ENCODE measurements at regions not wholly inside any gene's neighbourhood (a gene's known extent, or its start where the extent isn't known, plus 50 kb on each side); places are given as distances from the start of the nearest gene placed in this dataset.

DNA sequence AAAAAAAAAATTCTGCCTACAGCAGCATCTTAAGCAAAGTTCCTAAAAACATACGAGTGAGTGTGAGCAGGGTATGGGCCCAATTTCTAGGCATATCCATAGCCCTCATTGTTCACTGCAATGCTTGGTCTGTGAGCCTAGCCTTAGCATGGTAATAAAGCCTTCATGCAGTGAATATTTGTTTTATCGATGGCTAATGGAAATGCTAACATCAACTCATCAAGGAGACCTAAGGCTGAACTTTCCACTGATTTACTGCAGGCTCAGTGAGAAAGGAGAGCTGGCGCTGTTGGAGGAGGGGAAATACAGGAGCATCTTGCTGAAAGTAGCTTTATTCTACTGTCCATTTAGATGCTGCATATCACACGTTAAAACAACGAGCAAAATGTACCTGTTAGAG lies 139.6 kb upstream of the DTNBP1 start:
- CTCF ChIA-PET, result no interaction called here

DNA sequence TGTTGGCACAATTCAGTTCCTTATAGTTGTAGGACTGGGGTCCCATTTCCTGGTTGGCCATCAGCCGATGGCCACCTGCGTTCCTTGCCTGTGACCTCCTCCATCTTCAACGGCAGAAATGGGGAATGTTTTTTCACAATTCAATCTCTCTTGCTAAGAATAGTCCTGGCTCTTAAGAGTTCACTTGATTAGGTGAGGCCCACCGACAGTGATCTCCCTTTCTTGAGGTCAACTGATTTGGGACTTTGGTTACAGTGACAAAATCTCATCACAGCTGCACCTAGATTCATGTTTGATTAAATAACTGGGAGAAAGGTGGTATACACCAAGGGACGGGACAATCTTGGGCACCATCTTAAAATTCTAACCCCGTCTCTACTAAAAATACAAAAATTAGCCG lies 139.1 kb upstream of the DTNBP1 start:
- TF ChIP-seq, protein P1, sequence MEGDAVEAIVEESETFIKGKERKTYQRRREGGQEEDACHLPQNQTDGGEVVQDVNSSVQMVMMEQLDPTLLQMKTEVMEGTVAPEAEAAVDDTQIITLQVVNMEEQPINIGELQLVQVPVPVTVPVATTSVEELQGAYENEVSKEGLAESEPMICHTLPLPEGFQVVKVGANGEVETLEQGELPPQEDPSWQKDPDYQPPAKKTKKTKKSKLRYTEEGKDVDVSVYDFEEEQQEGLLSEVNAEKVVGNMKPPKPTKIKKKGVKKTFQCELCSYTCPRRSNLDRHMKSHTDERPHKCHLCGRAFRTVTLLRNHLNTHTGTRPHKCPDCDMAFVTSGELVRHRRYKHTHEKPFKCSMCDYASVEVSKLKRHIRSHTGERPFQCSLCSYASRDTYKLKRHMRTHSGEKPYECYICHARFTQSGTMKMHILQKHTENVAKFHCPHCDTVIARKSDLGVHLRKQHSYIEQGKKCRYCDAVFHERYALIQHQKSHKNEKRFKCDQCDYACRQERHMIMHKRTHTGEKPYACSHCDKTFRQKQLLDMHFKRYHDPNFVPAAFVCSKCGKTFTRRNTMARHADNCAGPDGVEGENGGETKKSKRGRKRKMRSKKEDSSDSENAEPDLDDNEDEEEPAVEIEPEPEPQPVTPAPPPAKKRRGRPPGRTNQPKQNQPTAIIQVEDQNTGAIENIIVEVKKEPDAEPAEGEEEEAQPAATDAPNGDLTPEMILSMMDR (IDR thresholded peaks at IDR 0.05; ENCODE audit: unreplicated experiment), result no peak
- no TSS peak for BruUV-seq (replicated peaks)
- intact Hi-C loops (cut with micrococcal nuclease; ENCODE audit: unreplicated experiment), result no loop called here
- no peaks in the 10 kb centered on the region for H3K4me1 Mint-ChIP-seq (ENCODE audit: low read depth, unreplicated experiment)
- no peaks in the 10 kb centered on the region for H3K27me3 Mint-ChIP-seq (ENCODE audit: unreplicated experiment)
- no peak for DNase-seq
- H3K27ac Mint-ChIP-seq (ENCODE audit: unreplicated experiment), result no peak overlapping the region
- H3K9me3 Mint-ChIP-seq (ENCODE audit: low read depth, unreplicated experiment), result peaks cover 7% of the 10 kb centered on the region
- CTCF ChIA-PET, result no interaction called here
- H3K36me3 Mint-ChIP-seq (ENCODE audit: insufficient read depth, unreplicated experiment), result no peaks in the 10 kb centered on the region
- no peak overlapping the region for H3K4me3 Mint-ChIP-seq (ENCODE audit: low read depth, unreplicated experiment)

More for the DNA sequence above, 139.6 kb upstream of the DTNBP1 start:
- Mint-ChIP-seq H3K36me3 (ENCODE audit: insufficient read depth, unreplicated experiment) (no peaks in the 10 kb centered on the region), H3K4me1 (ENCODE audit: low read depth, unreplicated experiment) (no peaks in the 10 kb centered on the region), H3K9me3 (ENCODE audit: low read depth, unreplicated experiment) (peaks cover 3% of the 10 kb centered on the region), H3K4me3 (ENCODE audit: low read depth, unreplicated experiment) (no peak overlapping the region), H3K27me3 (ENCODE audit: unreplicated experiment) (no peaks in the 10 kb centered on the region), H3K27ac (ENCODE audit: unreplicated experiment) (no peak overlapping the region)
- no peak for DNase-seq
- intact Hi-C loops (cut with micrococcal nuclease; ENCODE audit: unreplicated experiment), result no loop called here
- TF ChIP-seq, protein P1 (IDR thresholded peaks at IDR 0.05; ENCODE audit: unreplicated experiment), result no peak
- BruUV-seq (replicated peaks), result no TSS peak

DNA sequence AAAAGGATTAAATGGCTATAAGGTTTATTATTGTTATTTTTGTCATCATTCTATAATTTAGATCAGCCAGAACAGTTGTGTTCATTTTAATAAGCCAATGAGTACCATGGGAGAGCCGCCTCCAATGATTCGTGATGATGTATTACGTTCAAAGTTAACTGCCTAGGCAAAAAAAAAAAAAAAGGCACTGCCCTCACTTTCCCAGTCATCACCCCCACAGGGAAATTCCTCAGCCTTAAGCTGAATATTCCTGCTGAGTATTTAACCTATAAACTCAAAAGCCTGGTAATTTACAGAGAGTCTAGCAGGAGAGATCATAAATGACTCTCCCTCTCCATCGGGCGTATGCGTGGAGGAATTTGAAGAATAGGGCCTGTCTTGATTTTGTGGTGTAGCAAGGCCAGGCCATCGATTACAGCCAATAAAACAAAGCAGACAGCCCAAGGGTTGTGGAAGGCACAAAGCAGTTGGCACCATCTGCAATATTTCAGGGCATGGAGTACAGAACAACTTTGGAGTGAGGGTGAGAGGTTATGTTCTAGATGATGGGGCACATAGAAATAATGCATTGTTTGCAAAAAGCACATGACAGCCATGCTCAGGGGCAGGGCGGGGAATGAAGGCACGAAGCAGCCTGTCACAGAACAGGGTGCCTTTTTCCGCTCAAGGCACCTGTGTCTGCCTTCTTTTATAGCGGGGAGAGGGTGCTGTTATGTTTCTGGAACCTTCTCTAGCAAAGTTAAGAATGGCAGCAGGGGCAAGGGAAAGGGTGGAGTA lies 138.2 kb upstream of the DTNBP1 start:
- TF ChIP-seq, protein P1 (IDR thresholded peaks at IDR 0.05; ENCODE audit: unreplicated experiment), result no peak
- Mint-ChIP-seq H3K36me3 (ENCODE audit: insufficient read depth, unreplicated experiment) (no peaks in the 10 kb centered on the region), H3K4me1 (ENCODE audit: low read depth, unreplicated experiment) (no peaks in the 10 kb centered on the region), H3K4me3 (ENCODE audit: low read depth, unreplicated experiment) (no peak overlapping the region), H3K27ac (ENCODE audit: unreplicated experiment) (no peak overlapping the region), H3K9me3 (ENCODE audit: low read depth, unreplicated experiment) (peaks cover 8% of the 10 kb centered on the region), H3K27me3 (ENCODE audit: unreplicated experiment) (no peaks in the 10 kb centered on the region)
- no TSS peak for BruUV-seq (replicated peaks)
- intact Hi-C loops (cut with micrococcal nuclease; ENCODE audit: unreplicated experiment), result no loop called here
- no peak for DNase-seq
- CTCF ChIA-PET, result no interaction called here

DNA sequence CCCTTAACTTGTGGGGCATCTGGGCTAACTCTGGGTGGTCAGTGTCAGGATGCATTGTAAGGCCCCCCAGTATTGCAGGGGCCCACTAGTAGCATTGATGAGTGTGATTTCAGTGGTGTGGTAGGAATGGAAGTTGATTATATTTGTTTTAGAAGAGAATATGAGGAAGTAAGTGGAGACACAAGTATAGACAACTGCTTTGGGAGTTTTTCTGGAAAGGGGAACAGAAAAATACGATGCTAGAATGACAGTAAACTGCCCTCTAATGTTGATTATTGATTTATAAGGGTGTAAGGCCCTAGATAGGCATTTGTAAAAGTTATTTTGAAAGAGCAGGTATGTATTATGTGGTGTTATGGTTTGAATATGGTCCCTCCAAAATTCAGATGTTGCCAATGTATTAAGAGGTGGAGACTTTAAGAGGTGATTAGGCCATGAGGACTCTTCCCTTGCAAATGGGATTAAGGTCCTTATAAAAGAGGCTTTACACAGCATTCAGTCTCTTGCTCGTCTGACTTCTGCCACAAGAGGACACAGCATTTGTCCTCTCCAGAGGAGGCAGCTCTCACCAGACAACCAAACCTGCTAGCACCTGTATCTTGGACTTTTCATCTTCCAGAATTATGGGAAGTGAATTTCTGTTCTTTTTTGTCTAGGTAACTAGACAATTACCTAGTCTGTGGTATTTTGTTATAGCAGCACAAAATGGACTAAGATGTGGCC lies 135.9 kb upstream of the DTNBP1 start:
- Mint-ChIP-seq H3K9me3 (ENCODE audit: low read depth, unreplicated experiment) (peaks cover 8% of the 10 kb centered on the region), H3K27ac (ENCODE audit: unreplicated experiment) (no peak overlapping the region), H3K27me3 (ENCODE audit: unreplicated experiment) (no peaks in the 10 kb centered on the region), H3K4me1 (ENCODE audit: low read depth, unreplicated experiment) (peaks cover 5% of the 10 kb centered on the region), H3K4me3 (ENCODE audit: low read depth, unreplicated experiment) (no peak overlapping the region), H3K36me3 (ENCODE audit: insufficient read depth, unreplicated experiment) (no peaks in the 10 kb centered on the region)
- TF ChIP-seq, protein P1 (IDR thresholded peaks at IDR 0.05; ENCODE audit: unreplicated experiment), result no peak
- intact Hi-C loops (cut with micrococcal nuclease; ENCODE audit: unreplicated experiment), result loop anchor here (10.0 kb wide), 1 partner anchor 104 kb away; no protein-coding TSS in a partner anchor
- CTCF ChIA-PET, result no interaction called here
- BruUV-seq (replicated peaks), result no TSS peak
- DNase-seq, result no peak
